Fibroblast of the aortic adventitia (primary cell): ENCODE measurements at regions not wholly inside any gene's neighbourhood (a gene's known extent, or its start where the extent isn't known, plus 50 kb on each side); places are given as distances from the start of the nearest gene placed in this dataset.
"Not testable (repeated sequence)": the region's sequence is repeated elsewhere in the genome, so short reads cannot be mapped to it uniquely, and the experiment has no call there.

Experiments
- DNase-seq: peaks from one replicate; pipeline ENCODE4 v3.0.0-alpha.2; 2010; ENCODE audit warnings: low read depth
- H3K4me3 ChIP-seq: 2 replicates; pipeline ENCODE4 v1.5.1; 2011; ENCODE audit warnings: low read depth, mild to moderate bottlenecking, control low read depth, low read length, moderate library complexity
- CTCF ChIP-seq: IDR thresholded peaks from 2 replicates; pipeline ENCODE4 v1.5.1; 2011; ENCODE audit warnings: mild to moderate bottlenecking, low read length, control low read depth, inconsistent platforms; ENCODE audit not compliant: insufficient read depth

GRCh38 chr16:29334776-29335548 lies 71.5 kb downstream of the NPIPB11 start:
- not testable (repeated sequence) for H3K4me3 ChIP-seq, DNase-seq

GRCh38 chr16:29333492-29334097 lies 72.9 kb downstream of the NPIPB11 start:
- DNase-seq, H3K4me3 ChIP-seq: not testable (repeated sequence)

- not testable (repeated sequence) for H3K4me3 ChIP-seq, DNase-seq
These were observed 75.9 kb downstream of the NPIPB11 start for GRCh38 chr16:29330623-29331022.

- not testable (repeated sequence) for H3K4me3 ChIP-seq, DNase-seq
These were observed 78.0 kb downstream of the NPIPB11 start for GRCh38 chr16:29328528-29328927.

- H3K4me3 ChIP-seq = not testable (repeated sequence)
- peak; percentile 33 for DNase-seq
These were observed 78.7 kb downstream of the NPIPB11 start for GRCh38 chr16:29327631-29328408.

GRCh38 chr16:29326164-29327125 lies 80.1 kb downstream of the NPIPB11 start:
- DNase-seq, H3K4me3 ChIP-seq: not testable (repeated sequence)

GRCh38 chr16:29323725-29324124 lies 82.8 kb downstream of the NPIPB11 start:
- not testable (repeated sequence) for H3K4me3 ChIP-seq, DNase-seq

- no peak for TF ChIP-seq CTCF
- no peak overlapping the region for H3K4me3 ChIP-seq
- DNase-seq = no peak
These were observed 84.9 kb downstream of the NPIPB11 start for GRCh38 chr16:29321585-29321984.

- TF ChIP-seq CTCF = no peak
- DNase-seq = no peak
- no peak overlapping the region for H3K4me3 ChIP-seq
These were observed 85.5 kb downstream of the NPIPB11 start for GRCh38 chr16:29321000-29321393.

- TF ChIP-seq CTCF = no peak
- DNase-seq = no peak
- no peak overlapping the region for H3K4me3 ChIP-seq
These were observed 86.1 kb downstream of the NPIPB11 start for GRCh38 chr16:29320274-29320999.
